ENCODE measurements at regions not wholly inside any gene's neighbourhood (a gene's known extent, or its start where the extent isn't known, plus 50 kb on each side); places are given as distances from the start of the nearest gene placed in this dataset.

GRCh38 chr5:124440471-124440870 is 306.0 kb downstream of the ZNF608 start:
- TF ChIP-seq, protein P1, sequence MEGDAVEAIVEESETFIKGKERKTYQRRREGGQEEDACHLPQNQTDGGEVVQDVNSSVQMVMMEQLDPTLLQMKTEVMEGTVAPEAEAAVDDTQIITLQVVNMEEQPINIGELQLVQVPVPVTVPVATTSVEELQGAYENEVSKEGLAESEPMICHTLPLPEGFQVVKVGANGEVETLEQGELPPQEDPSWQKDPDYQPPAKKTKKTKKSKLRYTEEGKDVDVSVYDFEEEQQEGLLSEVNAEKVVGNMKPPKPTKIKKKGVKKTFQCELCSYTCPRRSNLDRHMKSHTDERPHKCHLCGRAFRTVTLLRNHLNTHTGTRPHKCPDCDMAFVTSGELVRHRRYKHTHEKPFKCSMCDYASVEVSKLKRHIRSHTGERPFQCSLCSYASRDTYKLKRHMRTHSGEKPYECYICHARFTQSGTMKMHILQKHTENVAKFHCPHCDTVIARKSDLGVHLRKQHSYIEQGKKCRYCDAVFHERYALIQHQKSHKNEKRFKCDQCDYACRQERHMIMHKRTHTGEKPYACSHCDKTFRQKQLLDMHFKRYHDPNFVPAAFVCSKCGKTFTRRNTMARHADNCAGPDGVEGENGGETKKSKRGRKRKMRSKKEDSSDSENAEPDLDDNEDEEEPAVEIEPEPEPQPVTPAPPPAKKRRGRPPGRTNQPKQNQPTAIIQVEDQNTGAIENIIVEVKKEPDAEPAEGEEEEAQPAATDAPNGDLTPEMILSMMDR (IDR thresholded peaks at IDR 0.05; ENCODE audit: low read depth, low read length, missing input control): no peak
- TF ChIP-seq MAX (IDR thresholded peaks at IDR 0.05) (no peak), GABPA (IDR thresholded peaks at IDR 0.05 in 1 of 2, conservative IDR thresholded peaks at IDR 0.05 in 1 of 2) (no peak), NR2F2 (IDR thresholded peaks at IDR 0.05) (no peak), YY1 (IDR thresholded peaks at IDR 0.05) (no peak), FOXA1 (IDR thresholded peaks at IDR 0.05) (no peak), TAF1 (conservative IDR thresholded peaks at IDR 0.05) (no peak), JUND (IDR thresholded peaks at IDR 0.05) (no peak), SP1 (IDR thresholded peaks at IDR 0.05) (no peak), EGR1 (IDR thresholded peaks at IDR 0.05; ENCODE audit: low read depth in 2 of 2) (no peak), REST (IDR thresholded peaks at IDR 0.05) (no peak)
